Prostate gland (tissue), 2 donors: ENCODE measurements at regions not wholly inside any gene's neighbourhood (a gene's known extent, or its start where the extent isn't known, plus 50 kb on each side); places are given as distances from the start of the nearest gene placed in this dataset.

ENCODE experiments used
- DNase-seq: peaks from one replicate; pipeline ENCODE4 v3.0.0-alpha.2; 2019; ENCODE audit warnings: low spot score
- H3K27ac ChIP-seq, 2 donors: fragments of 200-600 bp; sonication (generic); 2 replicates each; pipeline ENCODE4 v1.5.1; 2017 to 2019
- H3K27me3 ChIP-seq: fragments of 200-600 bp; sonication (generic); replicated peaks from 2 replicates; pipeline ENCODE4 v1.5.1; 2019; ENCODE audit not compliant: insufficient read depth
- H3K36me3 ChIP-seq, 2 donors: fragments of 200-600 bp; sonication (generic); 1 replicate in 1 of 2; 2 replicates in 1 of 2; pipeline versions ENCODE4 v1.5.1 to v1.8.1; 2017 to 2019
- H3K4me1 ChIP-seq: fragments of 200-600 bp; sonication (generic); replicated peaks from 2 replicates; pipeline ENCODE4 v1.5.1; 2019
- H3K4me3 ChIP-seq, 2 donors: fragments of 200-600 bp; sonication (generic); 2 replicates each; pipeline ENCODE4 v1.5.1; 2017 to 2019
- H3K9me3 ChIP-seq: fragments of 200-600 bp; sonication (generic); 2 replicates; pipeline ENCODE4 v1.5.1; 2017
- CTCF ChIP-seq, 4 experiments: fragments of 200-600 bp in 2 of 4; fragments of 450-650 bp in 2 of 4; sonication (generic) in 2 of 4; IDR thresholded peaks; 1 replicate in 3 of 4; 2 replicates in 1 of 4; pipeline ENCODE4 v1.5.1; 2016 to 2019; ENCODE audit warnings: antibody characterized with exemption in 4 of 4, mild to moderate bottlenecking in 2 of 4, moderate library complexity in 2 of 4
- POLR2A ChIP-seq: fragments of 450-650 bp; IDR thresholded peaks from one replicate; pipeline ENCODE4 v1.6.1; 2016; ENCODE audit warnings: antibody characterized with exemption, mild to moderate bottlenecking
- POLR2AphosphoS5 ChIP-seq: sonication (generic); formaldehyde crosslinking; IDR thresholded peaks from one replicate; pipeline ENCODE4 v1.6.1; 2017; ENCODE audit warnings: antibody characterized with exemption
- WGBS: methylation state at CpG from one replicate; pipeline ENCODE4 v1.1.5; 2018; 5-methylcytosine and 5-hydroxymethylcytosine counted together
- intact Hi-C: fragments of 100-400 bp; cut with DNase I; formaldehyde crosslinking; loops from one replicate; pipeline ENCODE4 v1.14.2; 2022

- 93% methylated on average over 4 of the region's 4 CpGs for WGBS
- Histone ChIP-seq H3K36me3 (no peaks in the 10 kb centered on the region), H3K9me3 (no peaks in the 10 kb centered on the region), H3K27ac (no peak overlapping the region), H3K27me3 (no peaks in the 10 kb centered on the region), H3K4me3 (no peak overlapping the region), H3K4me1 (no peaks in the 10 kb centered on the region)
- intact Hi-C loops = no loop called here
- TF ChIP-seq CTCF (IDR thresholded peaks at IDR 0.05) = no peak
- TF ChIP-seq POLR2A = no peak
- TF ChIP-seq POLR2AphosphoS5 = no peak
- no peak for DNase-seq
These were observed 296.0 kb upstream of the MC4R start for GRCh38 chr18:60668583-60668982.

GRCh38 chr18:60669938-60670337 lies 297.4 kb upstream of the MC4R start:
- Histone ChIP-seq H3K27me3 (no peaks in the 10 kb centered on the region), H3K4me1 (no peaks in the 10 kb centered on the region), H3K27ac (no peak overlapping the region), H3K4me3 (no peak overlapping the region), H3K36me3 (no peaks in the 10 kb centered on the region), H3K9me3 (no peaks in the 10 kb centered on the region)
- TF ChIP-seq POLR2AphosphoS5 = no peak
- no peak for TF ChIP-seq POLR2A
- TF ChIP-seq CTCF (IDR thresholded peaks at IDR 0.05) = no peak
- no peak for DNase-seq
- intact Hi-C loops = no loop called here

- Histone ChIP-seq H3K36me3 (no peaks in the 10 kb centered on the region), H3K9me3 (no peaks in the 10 kb centered on the region), H3K27me3 (no peaks in the 10 kb centered on the region), H3K27ac (no peak overlapping the region), H3K4me3 (no peak overlapping the region), H3K4me1 (no peaks in the 10 kb centered on the region)
- DNase-seq = no peak
- intact Hi-C loops = no loop called here
- TF ChIP-seq CTCF (IDR thresholded peaks at IDR 0.05) = no peak
- TF ChIP-seq POLR2AphosphoS5 = no peak
- TF ChIP-seq POLR2A = no peak
- 86% methylated on average over 1 of the region's 1 CpG for WGBS
These were observed 298.4 kb upstream of the MC4R start for GRCh38 chr18:60671021-60671420.

GRCh38 chr18:60675126-60675525 lies 302.6 kb upstream of the MC4R start:
- no peak for TF ChIP-seq CTCF (IDR thresholded peaks at IDR 0.05)
- TF ChIP-seq POLR2A = no peak
- TF ChIP-seq POLR2AphosphoS5 = no peak
- DNase-seq = no peak
- no peaks in the 10 kb centered on the region for H3K36me3 ChIP-seq
- no peaks in the 10 kb centered on the region for H3K4me1 ChIP-seq
- H3K27me3 ChIP-seq = no peaks in the 10 kb centered on the region
- no peak overlapping the region for H3K4me3 ChIP-seq
- no peak overlapping the region for H3K27ac ChIP-seq
- intact Hi-C loops = no loop called here
- H3K9me3 ChIP-seq = no peaks in the 10 kb centered on the region
- 55% methylated on average over 4 of the region's 4 CpGs for WGBS

GRCh38 chr18:60675801-60676200 lies 303.2 kb upstream of the MC4R start:
- intact Hi-C loops = no loop called here
- WGBS = 42% methylated on average over 2 of the region's 2 CpGs
- no peaks in the 10 kb centered on the region for H3K36me3 ChIP-seq
- no peak overlapping the region for H3K27ac ChIP-seq
- H3K4me1 ChIP-seq = no peaks in the 10 kb centered on the region
- TF ChIP-seq POLR2A = no peak
- TF ChIP-seq CTCF (IDR thresholded peaks at IDR 0.05) = no peak
- no peak for TF ChIP-seq POLR2AphosphoS5
- no peaks in the 10 kb centered on the region for H3K9me3 ChIP-seq
- no peak overlapping the region for H3K4me3 ChIP-seq
- no peak for DNase-seq
- H3K27me3 ChIP-seq = no peaks in the 10 kb centered on the region
